Smooth muscle cell (in vitro differentiated cells): ENCODE measurements at regions not wholly inside any gene's neighbourhood (a gene's known extent, or its start where the extent isn't known, plus 50 kb on each side); places are given as distances from the start of the nearest gene placed in this dataset.

Experiments used
- DNase-seq: peaks from one replicate; lab custom pipeline; 2025; ENCODE audit not compliant: unreplicated experiment; lab: John Stamatoyannopoulos, UW
- H2AFZ ChIP-seq: fragments of 200-600 bp; sonication (generic); 2 replicates; pipeline ENCODE4 v1.6.0; 2016; ENCODE audit warnings: antibody characterized with exemption, low read depth, mild to moderate bottlenecking
- H3F3A ChIP-seq: fragments of 200-600 bp; sonication (generic); 2 replicates; pipeline ENCODE4 v1.6.0; 2017; ENCODE audit warnings: antibody characterized with exemption, low read depth
- H3K27ac ChIP-seq: fragments of 200-600 bp; sonication (generic); 2 replicates; pipeline ENCODE4 v1.5.1; 2016; ENCODE audit warnings: low read depth, mild to moderate bottlenecking
- H3K27me3 ChIP-seq: fragments of 200-600 bp; sonication (generic); 2 replicates; pipeline ENCODE4 v1.6.1; 2016; ENCODE audit warnings: low read depth, mild to moderate bottlenecking
- H3K36me3 ChIP-seq: fragments of 200-600 bp; sonication (generic); 2 replicates; pipeline ENCODE4 v1.5.1; 2016; ENCODE audit warnings: low read depth
- H3K4me1 ChIP-seq: fragments of 200-600 bp; sonication (generic); 2 replicates; pipeline ENCODE4 v1.5.1; 2016; ENCODE audit warnings: low read depth
- H3K4me2 ChIP-seq: fragments of 200-600 bp; sonication (generic); 2 replicates; pipeline ENCODE4 v1.6.0; 2016; ENCODE audit warnings: mild to moderate bottlenecking
- H3K4me3 ChIP-seq: fragments of 200-600 bp; sonication (generic); 2 replicates; pipeline ENCODE4 v1.5.1; 2016; ENCODE audit warnings: mild to moderate bottlenecking
- H3K79me2 ChIP-seq: fragments of 200-600 bp; sonication (generic); 2 replicates; pipeline ENCODE4 v1.6.0; 2016; ENCODE audit warnings: low read depth, mild to moderate bottlenecking
- H3K9ac ChIP-seq: fragments of 200-600 bp; sonication (generic); 2 replicates; pipeline ENCODE4 v1.6.0; 2016; ENCODE audit warnings: low read depth
- H3K9me3 ChIP-seq: fragments of 200-600 bp; sonication (generic); replicated peaks from 2 replicates; pipeline ENCODE4 v1.5.1; 2016; ENCODE audit warnings: low read depth
- H4K20me1 ChIP-seq: fragments of 200-600 bp; sonication (generic); 2 replicates; pipeline ENCODE4 v1.6.0; 2016; ENCODE audit warnings: low read depth
- CTCF ChIP-seq: fragments of 200-600 bp; sonication (generic); IDR thresholded peaks from 2 replicates; pipeline ENCODE4 v1.5.1; 2017; ENCODE audit warnings: borderline replicate concordance, mild to moderate bottlenecking, antibody characterized with exemption; ENCODE audit not compliant: insufficient read depth, poor library complexity, severe bottlenecking
- WGBS: methylation state at CpG from one replicate; pipeline ENCODE4 v1.1.7; 2016; ENCODE audit warnings: low lambda C conversion rate; 5-methylcytosine and 5-hydroxymethylcytosine counted together

GRCh38 chr1:78274814-78275213 is 216.0 kb upstream of the PTGFR start:
- no peak for TF ChIP-seq CTCF
- Histone ChIP-seq H2AFZ (no peak overlapping the region), H3K9me3 (no peaks in the 10 kb centered on the region), H3K4me2 (no peak overlapping the region), H3K79me2 (no peaks in the 10 kb centered on the region), H3K27me3 (no peaks in the 10 kb centered on the region), H4K20me1 (no peaks in the 10 kb centered on the region), H3K4me1 (no peaks in the 10 kb centered on the region), H3K36me3 (no peaks in the 10 kb centered on the region), H3K9ac (no peak overlapping the region), H3K27ac (no peak overlapping the region), H3F3A (no peaks in the 10 kb centered on the region), H3K4me3 (no peak overlapping the region)
- WGBS, result 73% methylated on average over 3 of the region's 3 CpGs
- DNase-seq, result no peak

GRCh38 chr1:78275456-78275855 is 215.3 kb upstream of the PTGFR start:
- Histone ChIP-seq H4K20me1 (no peaks in the 10 kb centered on the region), H3K27me3 (no peaks in the 10 kb centered on the region), H3F3A (no peaks in the 10 kb centered on the region), H3K4me1 (no peaks in the 10 kb centered on the region), H3K9ac (no peak overlapping the region), H3K79me2 (no peaks in the 10 kb centered on the region), H3K36me3 (no peaks in the 10 kb centered on the region), H3K27ac (no peak overlapping the region), H3K4me3 (no peak overlapping the region), H2AFZ (no peak overlapping the region), H3K4me2 (no peak overlapping the region), H3K9me3 (no peaks in the 10 kb centered on the region)
- 50% methylated on average over 2 of the region's 2 CpGs for WGBS
- TF ChIP-seq CTCF, result no peak
- no peak for DNase-seq

GRCh38 chr1:78275906-78276685 is 214.7 kb upstream of the PTGFR start:
- 58% methylated on average over 3 of the region's 3 CpGs for WGBS
- TF ChIP-seq CTCF, result no peak
- no peaks in the 10 kb centered on the region for H3K27me3 ChIP-seq
- no peaks in the 10 kb centered on the region for H3K79me2 ChIP-seq
- H3K4me2 ChIP-seq, result no peak overlapping the region
- H3K27ac ChIP-seq, result no peak overlapping the region
- H3K9me3 ChIP-seq, result no peaks in the 10 kb centered on the region
- no peak overlapping the region for H3K4me3 ChIP-seq
- no peak overlapping the region for H3K9ac ChIP-seq
- no peaks in the 10 kb centered on the region for H3F3A ChIP-seq
- no peaks in the 10 kb centered on the region for H3K36me3 ChIP-seq
- no peak overlapping the region for H2AFZ ChIP-seq
- no peak for DNase-seq
- H4K20me1 ChIP-seq, result no peaks in the 10 kb centered on the region
- no peaks in the 10 kb centered on the region for H3K4me1 ChIP-seq

- TF ChIP-seq CTCF, result no peak
- Histone ChIP-seq H2AFZ (no peak overlapping the region), H3K4me1 (no peaks in the 10 kb centered on the region), H3K9ac (no peak overlapping the region), H3K9me3 (no peaks in the 10 kb centered on the region), H3K79me2 (no peaks in the 10 kb centered on the region), H3K4me3 (no peak overlapping the region), H3K27me3 (no peaks in the 10 kb centered on the region), H3K36me3 (no peaks in the 10 kb centered on the region), H4K20me1 (no peaks in the 10 kb centered on the region), H3F3A (no peaks in the 10 kb centered on the region), H3K4me2 (no peak overlapping the region), H3K27ac (peak overlapping the region; percentile 52)
- no peak for DNase-seq
These were observed 213.5 kb upstream of the PTGFR start for GRCh38 chr1:78277253-78277652.
